ENCODE measurements at regions not wholly inside any gene's neighbourhood (a gene's known extent, or its start where the extent isn't known, plus 50 kb on each side); places are given as distances from the start of the nearest gene placed in this dataset.

- ChIA-PET CTCF (ENCODE audit: unreplicated experiment) (no interaction called here), POLR2A (no interaction called here)
- Histone ChIP-seq H3K4me3 (ENCODE audit: low read depth, low read length, poor library complexity, severe bottlenecking) (no peak overlapping the region), H3K27ac (ENCODE audit: low read depth, low read length, poor library complexity, severe bottlenecking) (no peak overlapping the region), H3K4me1 (ENCODE audit: insufficient read depth, low read length, poor library complexity, severe bottlenecking) (no peaks in the 10 kb centered on the region), H3K9me2 (ENCODE audit: insufficient read depth, low read length) (no peaks in the 10 kb centered on the region), H4K20me1 (ENCODE audit: insufficient read depth, low read length) (no peaks in the 10 kb centered on the region), H3K4me2 (ENCODE audit: low read length) (no peak overlapping the region), H3K9me3 (ENCODE audit: low read length) (no peaks in the 10 kb centered on the region), H3K79me2 (ENCODE audit: insufficient read depth, low read depth, low read length) (no peaks in the 10 kb centered on the region), H2AFZ (ENCODE audit: low read length) (no peak overlapping the region), H3K36me3 (ENCODE audit: insufficient read depth, low read length) (no peaks in the 10 kb centered on the region)
- TF ChIP-seq EZH2phosphoT487 (IDR thresholded peaks at IDR 0.05; ENCODE audit: borderline replicate concordance, low read depth, low read length) (no peak), CTCF (conservative IDR thresholded peaks at IDR 0.05; ENCODE audit: low read length) (no peak)
- intact Hi-C loops (cut with micrococcal nuclease; ENCODE audit: unreplicated experiment) = no loop called here
- DNase-seq (ENCODE audit: low spot score) = no peak
- BruUV-seq (replicated peaks) = no TSS peak
Observed at GRCh38 chr5:117973785-117974184, 1014.6 kb downstream of the DTWD2 start.

DNA sequence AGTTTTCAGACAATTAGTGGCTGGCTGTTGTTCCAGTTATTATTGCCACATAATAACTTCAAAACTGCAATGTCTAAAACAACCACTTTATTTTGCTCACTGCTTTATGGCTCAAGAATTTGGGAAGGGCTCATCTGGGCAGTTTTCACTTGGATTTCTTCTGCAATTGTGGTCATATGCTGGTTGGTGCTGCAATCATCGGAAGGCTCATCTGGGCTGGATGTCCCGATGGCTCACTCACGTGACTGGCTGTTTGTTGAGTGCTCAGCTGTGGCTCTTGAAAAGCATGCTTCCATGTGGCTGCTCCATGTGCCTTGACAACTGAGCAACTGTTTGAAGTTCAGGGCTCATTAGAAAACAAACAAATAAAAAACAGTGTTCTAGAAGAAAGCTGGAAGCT lies 1032.5 kb downstream of the DTWD2 start:
- POLR2A ChIA-PET = no interaction called here
- Histone ChIP-seq H2AFZ (ENCODE audit: low read length) (no peak overlapping the region), H4K20me1 (ENCODE audit: insufficient read depth, low read length) (no peaks in the 10 kb centered on the region), H3K4me2 (ENCODE audit: low read length) (no peak overlapping the region), H3K79me2 (ENCODE audit: insufficient read depth, low read depth, low read length) (no peaks in the 10 kb centered on the region), H3K4me3 (ENCODE audit: low read depth, low read length, poor library complexity, severe bottlenecking) (no peak overlapping the region), H3K9me2 (ENCODE audit: insufficient read depth, low read length) (no peaks in the 10 kb centered on the region), H3K27ac (ENCODE audit: low read depth, low read length, poor library complexity, severe bottlenecking) (no peak overlapping the region), H3K9me3 (ENCODE audit: low read length) (no peaks in the 10 kb centered on the region), H3K36me3 (ENCODE audit: insufficient read depth, low read length) (no peaks in the 10 kb centered on the region), H3K4me1 (ENCODE audit: insufficient read depth, low read length, poor library complexity, severe bottlenecking) (no peaks in the 10 kb centered on the region)
- intact Hi-C loops (cut with micrococcal nuclease; ENCODE audit: unreplicated experiment) = no loop called here
- no TSS peak for BruUV-seq (replicated peaks)
- DNase-seq (ENCODE audit: low spot score) = no peak
- TF ChIP-seq EZH2phosphoT487 (IDR thresholded peaks at IDR 0.05; ENCODE audit: borderline replicate concordance, low read depth, low read length) (no peak), CTCF (conservative IDR thresholded peaks at IDR 0.05; ENCODE audit: low read length) (no peak)
- CTCF ChIA-PET (ENCODE audit: unreplicated experiment) = no interaction called here

DNA sequence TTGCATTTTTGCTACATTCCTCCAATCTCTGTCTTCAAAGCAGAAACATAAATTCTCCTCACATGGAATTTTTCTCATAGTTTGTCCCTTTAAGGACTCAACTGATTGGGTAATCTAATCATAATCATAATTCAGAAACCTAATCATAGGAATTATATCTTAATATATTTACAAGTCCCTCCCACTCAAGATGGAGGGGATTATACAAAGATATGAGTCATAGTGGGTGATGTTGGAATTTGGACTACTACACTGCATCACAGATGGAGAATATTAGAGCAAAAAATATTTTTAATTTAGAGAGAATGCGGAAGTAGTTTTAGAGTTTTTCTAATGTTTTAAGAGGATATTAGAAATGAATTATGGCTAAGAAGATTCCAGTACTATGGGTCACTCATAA lies 1034.0 kb downstream of the DTWD2 start:
- Histone ChIP-seq H4K20me1 (ENCODE audit: insufficient read depth, low read length) (no peaks in the 10 kb centered on the region), H3K9me3 (ENCODE audit: low read length) (no peaks in the 10 kb centered on the region), H2AFZ (ENCODE audit: low read length) (no peak overlapping the region), H3K36me3 (ENCODE audit: insufficient read depth, low read length) (no peaks in the 10 kb centered on the region), H3K4me1 (ENCODE audit: insufficient read depth, low read length, poor library complexity, severe bottlenecking) (no peaks in the 10 kb centered on the region), H3K4me2 (ENCODE audit: low read length) (no peak overlapping the region), H3K79me2 (ENCODE audit: insufficient read depth, low read depth, low read length) (no peaks in the 10 kb centered on the region), H3K27ac (ENCODE audit: low read depth, low read length, poor library complexity, severe bottlenecking) (no peak overlapping the region), H3K4me3 (ENCODE audit: low read depth, low read length, poor library complexity, severe bottlenecking) (no peak overlapping the region), H3K9me2 (ENCODE audit: insufficient read depth, low read length) (no peaks in the 10 kb centered on the region)
- intact Hi-C loops (cut with micrococcal nuclease; ENCODE audit: unreplicated experiment) = no loop called here
- POLR2A ChIA-PET = no interaction called here
- TF ChIP-seq EZH2phosphoT487 (IDR thresholded peaks at IDR 0.05; ENCODE audit: borderline replicate concordance, low read depth, low read length) = no peak
- DNase-seq (ENCODE audit: low spot score) = no peak
- CTCF ChIA-PET (ENCODE audit: unreplicated experiment) = no interaction called here
- BruUV-seq (replicated peaks) = no TSS peak
